HG03342 (cell line): ENCODE measurements at regions not wholly inside any gene's neighbourhood (a gene's known extent, or its start where the extent isn't known, plus 50 kb on each side); places are given as distances from the start of the nearest gene placed in this dataset.
"Not testable (repeated sequence)": the region's sequence is repeated elsewhere in the genome, so short reads cannot be mapped to it uniquely, and the experiment has no call there.

Experiments used
- ATAC-seq: cut with Tn5 transposase; IDR thresholded peaks from one replicate; pipeline ENCODE4 v1.9.1; 2021; ENCODE audit warnings: mild to moderate bottlenecking, moderate library complexity; ENCODE audit not compliant: unreplicated experiment

DNA sequence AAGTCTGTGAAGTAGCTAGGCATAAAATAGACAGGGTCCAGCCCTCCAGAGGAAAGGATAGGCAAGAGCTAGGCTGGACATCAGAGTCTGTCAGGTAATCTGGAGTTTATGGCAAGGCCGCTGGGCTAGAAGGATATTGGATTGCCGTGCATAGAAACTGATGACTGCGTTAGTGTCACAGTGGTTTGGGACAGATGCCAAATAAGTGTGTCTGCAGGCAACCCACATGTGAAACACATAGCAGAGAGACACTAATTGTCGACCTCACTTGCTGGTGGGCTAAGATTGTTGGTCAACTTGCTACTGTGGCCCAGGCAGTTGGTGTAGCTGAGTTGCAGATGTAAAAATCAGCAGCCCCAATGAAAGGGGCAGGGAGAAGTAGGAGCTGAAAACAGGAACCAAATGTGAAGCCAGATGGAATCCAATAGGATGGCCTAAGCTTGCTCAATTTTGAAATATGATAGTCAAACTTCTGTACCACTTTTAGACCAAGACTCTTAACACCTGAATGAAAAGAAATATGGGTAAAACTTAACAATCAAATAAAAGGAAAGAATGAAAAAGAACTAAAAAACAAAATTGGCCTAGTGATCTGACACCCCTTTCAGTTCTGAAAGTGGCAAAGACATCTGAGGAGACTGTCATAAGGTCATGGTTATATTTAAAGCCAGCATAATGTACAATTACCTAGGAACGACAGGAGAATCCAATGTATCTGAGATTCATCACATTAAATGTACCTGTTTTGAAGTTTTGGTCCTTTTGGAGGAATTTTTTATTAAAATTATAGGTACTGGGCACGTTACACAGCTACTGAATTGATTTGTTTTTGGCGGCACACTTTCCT is 243.3 kb upstream of the ACTBL2 start:
- ATAC-seq: no peak

DNA sequence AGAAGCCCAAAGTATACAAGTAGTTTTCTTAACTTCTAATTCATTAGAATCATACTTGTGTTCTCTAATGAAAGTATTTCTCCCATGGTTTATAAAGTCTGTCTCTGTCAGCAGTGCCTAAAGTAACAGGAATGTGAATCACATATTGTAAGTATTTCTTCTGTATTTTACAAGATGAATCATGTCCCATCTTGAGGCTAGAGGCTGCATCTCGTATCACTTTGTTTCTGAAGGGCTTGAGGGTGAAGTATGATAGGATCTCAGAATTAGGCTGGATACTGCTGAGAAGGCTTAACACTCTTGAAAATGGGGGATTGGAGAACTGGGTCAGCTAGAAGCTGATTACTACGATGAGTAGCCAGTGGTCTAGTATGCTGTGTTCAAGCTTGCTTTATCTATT is 242.2 kb upstream of the ACTBL2 start:
- no peak for ATAC-seq

DNA sequence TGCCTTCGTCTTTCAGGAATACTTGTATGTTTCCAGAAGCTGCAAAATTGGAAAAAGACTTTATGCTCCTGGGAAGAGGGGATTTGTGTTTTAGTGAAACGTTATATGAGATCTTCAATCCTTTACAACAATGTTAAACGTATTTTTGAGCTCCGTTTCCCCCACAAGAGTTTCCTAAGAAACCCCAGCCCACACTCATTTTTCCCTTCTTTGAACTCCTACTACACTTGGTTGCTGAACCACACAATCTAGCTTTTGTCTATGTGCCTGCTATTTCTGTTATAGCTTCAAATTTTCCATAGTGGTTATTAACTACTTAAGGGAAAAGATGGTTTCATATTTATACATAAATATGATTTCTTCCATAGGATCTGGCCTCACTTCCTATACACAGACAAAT is 238.6 kb upstream of the ACTBL2 start:
- no peak for ATAC-seq

DNA sequence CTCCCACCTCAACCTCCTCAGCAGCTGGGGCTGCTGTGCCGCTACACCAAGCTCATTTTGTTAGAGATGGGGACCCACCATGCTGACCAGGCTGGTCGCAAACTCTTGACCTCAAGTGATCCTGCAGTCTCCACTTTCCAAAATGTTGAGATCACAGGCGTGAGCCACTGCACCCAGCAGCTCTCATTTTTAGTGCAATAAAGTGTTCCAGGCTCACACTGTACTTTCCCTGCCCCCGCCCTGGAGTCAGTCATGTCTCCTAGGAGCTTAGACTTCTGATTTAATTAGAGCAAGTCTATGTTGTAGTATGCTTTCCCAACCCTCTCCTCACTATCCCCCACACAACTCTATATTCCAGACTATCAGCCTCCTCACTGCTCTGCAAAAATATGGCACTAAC is 238.0 kb upstream of the ACTBL2 start:
- ATAC-seq: no peak

DNA sequence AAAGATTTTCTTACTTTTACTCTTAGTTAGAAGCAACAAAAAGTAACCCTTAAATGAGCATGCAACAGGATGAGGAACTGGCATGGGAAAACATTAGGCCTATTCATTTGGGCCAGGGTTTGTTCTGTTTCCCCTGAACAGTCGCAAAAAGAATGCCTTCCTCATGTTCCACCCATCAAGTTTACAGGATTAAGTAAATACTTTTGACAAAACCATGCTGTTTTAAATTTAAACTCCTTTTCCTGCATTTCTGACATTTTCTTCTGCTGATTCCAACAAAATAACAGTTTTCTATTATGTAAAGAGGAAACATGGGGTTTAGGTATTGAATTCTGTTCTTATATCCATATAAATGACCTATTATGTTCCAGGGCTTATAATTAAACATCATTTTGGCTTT is 236.6 kb upstream of the ACTBL2 start:
- ATAC-seq: no peak

DNA sequence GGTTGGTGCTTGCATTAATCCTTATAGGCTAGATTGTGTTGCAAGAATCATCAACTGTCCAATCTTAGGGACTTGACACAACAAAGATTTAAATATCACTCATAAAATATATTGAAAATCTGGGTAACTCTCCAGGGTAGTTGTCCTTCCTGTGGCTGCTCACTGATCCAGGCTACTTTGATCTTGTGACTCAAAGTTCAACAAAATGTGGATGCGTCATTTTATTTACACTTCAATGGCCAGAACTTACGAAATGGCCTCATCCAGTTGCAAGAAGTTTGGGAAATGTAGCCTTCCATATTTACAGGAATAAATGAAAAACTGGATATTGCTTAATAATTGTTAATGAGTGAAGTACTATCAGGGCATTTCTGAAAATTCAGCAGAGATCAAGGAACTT is 235.5 kb upstream of the ACTBL2 start:
- ATAC-seq: no peak

DNA sequence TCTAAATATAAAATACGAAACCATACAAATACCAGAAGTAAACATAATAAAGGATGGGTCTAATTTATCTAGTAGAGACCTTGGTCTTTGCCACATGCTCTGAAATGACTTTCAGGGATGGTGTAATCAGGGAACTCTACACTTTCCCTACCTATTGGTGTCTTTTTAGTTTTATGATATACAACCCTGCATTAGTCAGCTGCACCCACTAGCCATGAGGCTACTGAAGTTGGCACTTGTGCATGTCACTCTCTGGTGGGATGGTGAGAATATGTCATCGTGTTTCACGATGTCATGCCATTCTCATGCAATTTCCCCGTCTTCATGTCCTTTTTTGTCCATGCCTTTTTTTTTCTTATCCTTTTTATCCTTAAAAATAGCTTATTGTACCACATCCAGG is 234.9 kb upstream of the ACTBL2 start:
- no peak for ATAC-seq

DNA sequence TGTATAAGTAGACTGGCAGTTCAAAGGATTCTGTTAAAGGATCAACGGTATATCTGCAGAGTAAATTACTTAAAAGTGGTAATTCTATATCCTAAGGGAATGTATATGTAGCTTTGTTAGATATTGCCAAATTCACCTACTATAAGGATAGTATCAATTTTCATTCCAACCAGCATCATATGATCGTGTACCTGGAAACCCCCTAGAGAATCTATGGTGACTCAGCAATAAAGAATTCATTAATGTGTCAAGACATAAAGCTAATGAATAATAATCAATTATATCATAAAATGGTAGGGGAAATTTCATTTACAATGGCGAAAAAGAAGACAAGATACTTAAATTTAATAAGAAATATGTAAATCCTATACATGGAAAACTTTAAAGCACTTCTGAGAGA is 234.1 kb upstream of the ACTBL2 start:
- ATAC-seq: no peak

DNA sequence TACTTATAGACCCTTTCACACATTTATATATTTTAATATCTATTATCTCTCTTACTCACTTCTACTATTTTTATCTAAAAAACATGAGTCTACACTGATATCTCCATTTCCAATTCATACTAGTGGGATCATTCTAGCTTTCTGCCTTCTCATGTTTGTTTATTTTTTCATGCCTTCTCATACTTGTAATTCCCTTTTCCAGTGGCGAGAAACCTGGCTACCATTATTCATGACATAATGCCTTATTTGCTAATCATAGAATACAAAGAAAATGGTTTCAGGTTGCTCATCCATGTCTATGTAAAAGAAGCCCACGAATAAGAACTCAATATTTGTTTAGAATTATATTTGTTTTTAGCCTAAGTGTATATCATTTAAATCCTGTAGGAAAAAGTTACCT is 232.7 kb upstream of the ACTBL2 start:
- no peak for ATAC-seq

DNA sequence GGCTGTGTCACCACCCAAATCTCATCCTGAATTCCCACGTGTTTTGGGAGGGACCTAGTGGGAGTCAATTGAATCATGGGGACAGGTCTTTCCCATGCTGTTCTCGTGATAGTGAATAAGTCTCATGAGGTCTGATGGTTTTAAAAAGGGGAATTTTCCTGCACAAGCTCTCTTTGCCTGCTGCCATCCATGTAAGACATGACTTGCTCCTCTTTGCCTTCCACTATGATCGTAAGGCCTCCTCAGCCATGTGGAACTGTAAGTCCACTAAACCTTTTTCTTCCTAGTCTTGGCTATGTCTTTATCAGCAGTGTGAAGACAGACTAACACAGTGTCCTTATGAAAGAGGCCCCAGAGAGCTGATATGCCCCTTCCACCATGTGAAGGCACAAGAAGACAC is 230.9 kb upstream of the ACTBL2 start:
- not testable (repeated sequence) for ATAC-seq

DNA sequence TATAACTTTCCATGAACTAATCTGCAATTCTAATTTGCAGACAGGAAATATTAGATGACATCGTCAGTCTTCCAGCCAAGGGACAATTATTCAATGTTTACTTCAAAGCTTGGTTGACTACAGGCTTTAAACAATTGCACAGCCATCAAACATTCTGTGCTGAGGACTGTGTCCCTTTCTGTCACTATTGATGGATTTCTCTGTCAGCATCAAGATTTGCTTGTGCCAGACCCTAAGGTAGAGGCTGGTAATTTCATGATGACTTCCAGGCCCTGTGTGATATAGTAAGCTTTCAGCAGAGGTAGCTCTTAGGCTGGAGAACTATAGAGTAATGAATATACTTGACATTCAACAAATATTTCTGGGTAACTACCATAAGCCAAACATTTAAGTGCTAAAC is 229.3 kb upstream of the ACTBL2 start:
- no peak for ATAC-seq

DNA sequence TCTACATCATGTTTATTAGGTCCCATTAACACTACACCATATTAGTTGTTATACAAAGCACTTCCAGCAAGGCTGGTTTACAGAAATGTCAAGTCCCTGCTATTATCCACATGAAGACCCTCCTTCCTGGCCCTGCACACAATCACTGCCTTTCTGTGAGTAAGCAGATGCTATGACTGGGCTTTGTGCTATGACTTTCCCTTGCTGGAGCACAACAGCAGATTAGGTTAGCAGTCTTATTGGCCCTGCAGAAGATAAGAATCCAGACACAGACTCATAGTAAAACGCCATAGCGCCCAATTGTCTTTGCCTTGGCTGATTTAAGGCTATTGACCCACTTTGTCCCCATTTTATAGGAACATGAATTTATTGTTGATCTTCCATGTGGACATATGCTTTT is 228.9 kb upstream of the ACTBL2 start:
- ATAC-seq: no peak

DNA sequence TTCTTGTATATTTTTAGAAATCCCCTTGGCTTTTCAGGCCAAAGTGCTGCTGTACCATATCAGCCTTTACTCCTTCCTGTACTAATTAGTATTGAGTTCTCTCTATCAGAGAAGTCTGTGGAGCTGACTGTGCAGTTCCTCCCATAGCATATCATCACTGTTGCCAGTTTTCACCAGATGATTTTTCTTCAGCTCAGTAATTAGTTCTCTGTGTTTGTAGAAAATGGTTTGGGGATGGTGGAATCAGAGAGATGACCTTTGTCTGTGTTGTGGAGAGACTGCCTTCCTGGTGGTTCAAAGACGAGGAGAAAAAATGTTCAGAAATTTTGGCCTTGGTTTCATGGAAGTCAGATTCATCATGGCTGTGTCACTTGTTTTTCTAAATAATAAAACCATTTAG is 227.5 kb upstream of the ACTBL2 start:
- ATAC-seq: no peak

DNA sequence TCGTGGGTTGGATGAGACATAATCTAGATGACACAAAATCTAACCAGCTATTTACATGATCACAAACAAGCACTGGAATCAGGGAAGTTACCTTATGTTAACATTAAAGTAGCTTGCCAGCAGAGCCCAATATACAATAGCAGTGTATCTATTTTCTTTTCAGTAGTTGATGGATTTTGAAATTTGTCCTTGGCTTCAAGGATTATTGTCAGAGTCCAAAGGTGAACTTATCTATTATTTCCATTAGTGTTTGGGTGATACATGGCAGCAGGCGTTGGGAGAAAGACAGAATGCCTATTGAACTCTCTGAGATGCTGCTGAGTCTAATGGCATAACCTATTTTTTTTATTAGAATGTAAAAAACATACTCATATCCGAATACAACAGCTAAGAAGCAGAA is 223.2 kb upstream of the ACTBL2 start:
- no peak for ATAC-seq

DNA sequence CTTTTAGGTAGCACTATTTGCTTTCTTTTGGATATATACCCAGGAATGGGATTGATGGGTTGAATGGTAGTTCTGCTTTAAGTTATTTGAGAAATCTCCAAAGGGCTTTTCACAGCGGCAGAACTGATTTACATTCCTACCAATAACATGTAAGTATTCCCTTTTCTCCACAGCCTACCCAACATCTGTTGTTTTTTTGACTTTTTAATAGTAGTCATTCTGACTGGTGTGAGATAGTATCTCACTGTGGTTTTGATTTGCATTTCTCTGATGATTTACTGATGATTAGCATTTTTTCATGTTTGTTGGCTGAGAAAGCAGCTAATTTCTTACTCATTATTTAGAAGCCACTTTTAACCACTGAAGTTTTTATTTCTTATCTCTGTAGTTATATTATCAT is 221.1 kb upstream of the ACTBL2 start:
- ATAC-seq: no peak

DNA sequence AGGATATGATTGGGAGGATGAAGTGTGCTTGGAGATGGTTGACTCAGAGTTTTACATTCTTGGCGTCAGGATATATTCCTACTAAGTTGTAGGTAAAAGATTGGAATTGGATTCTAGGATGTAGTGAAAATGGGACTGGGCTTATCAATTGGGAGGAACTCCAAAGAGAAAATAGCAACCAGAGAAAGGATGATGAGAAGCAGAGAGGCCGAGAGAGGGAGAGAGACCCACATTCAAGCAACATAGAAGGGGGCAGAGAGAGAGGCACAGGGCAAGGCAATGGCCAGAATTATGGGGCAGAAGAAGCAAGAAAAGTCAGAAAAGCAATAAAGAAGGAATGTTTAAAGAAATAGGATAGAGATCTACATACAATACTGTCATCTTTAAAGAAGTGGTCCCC is 217.9 kb upstream of the ACTBL2 start:
- no peak for ATAC-seq

DNA sequence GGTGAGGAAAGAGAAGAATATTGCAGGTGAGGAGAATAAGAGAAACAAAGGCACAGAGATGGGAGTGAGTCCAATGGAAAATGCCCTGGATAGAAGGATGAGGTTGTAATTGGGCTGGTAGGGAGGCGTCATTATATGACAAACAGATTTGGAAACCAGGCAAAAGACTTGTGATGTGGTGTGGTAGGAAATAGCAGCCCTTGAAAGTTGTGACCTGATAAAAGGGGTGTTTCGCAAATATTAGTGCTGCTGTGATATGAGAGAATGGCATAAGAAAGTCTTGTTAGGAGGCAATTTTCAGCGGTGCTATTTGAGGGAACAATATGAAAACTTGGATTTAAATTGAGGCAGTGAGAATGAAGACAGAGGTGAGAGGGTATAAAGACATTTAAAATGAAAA is 217.5 kb upstream of the ACTBL2 start:
- ATAC-seq: no peak

DNA sequence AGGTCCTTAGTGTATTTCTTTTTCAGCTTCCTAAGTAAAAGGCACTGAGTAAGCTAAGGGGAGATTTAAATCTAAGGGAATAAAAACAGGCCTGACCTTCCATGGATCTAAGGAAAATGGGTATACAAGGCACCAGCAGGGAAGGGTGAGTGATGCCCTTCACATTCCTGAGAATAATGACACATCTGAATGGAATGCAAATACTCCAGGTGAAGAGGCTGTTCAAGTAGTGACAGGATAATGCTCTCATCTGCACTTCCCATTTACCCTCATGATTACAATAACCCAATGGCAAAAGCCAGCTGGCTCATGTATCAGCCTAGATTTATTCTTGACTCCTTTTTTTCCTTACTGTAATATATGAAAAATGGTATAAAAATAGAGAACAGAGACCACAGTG is 216.2 kb upstream of the ACTBL2 start:
- no peak for ATAC-seq

DNA sequence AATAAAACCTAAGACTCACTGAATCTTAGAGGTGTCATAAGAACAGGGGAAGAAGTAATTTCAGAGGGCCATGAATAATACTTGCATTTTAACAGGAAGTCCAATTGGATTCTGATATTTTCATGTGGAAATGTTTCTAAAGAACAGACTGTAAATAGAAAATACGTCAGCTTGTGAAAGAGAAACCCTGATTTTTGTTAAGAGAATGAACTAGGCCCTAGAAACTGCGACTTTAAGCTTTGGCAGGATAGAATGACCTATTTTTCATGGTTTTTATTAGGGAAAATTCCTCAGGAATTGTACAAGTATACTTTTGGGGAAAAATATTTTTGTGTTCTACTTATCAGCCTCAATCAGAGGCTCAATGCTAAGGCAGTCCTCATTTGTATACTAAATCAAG is 215.5 kb upstream of the ACTBL2 start:
- no peak for ATAC-seq

DNA sequence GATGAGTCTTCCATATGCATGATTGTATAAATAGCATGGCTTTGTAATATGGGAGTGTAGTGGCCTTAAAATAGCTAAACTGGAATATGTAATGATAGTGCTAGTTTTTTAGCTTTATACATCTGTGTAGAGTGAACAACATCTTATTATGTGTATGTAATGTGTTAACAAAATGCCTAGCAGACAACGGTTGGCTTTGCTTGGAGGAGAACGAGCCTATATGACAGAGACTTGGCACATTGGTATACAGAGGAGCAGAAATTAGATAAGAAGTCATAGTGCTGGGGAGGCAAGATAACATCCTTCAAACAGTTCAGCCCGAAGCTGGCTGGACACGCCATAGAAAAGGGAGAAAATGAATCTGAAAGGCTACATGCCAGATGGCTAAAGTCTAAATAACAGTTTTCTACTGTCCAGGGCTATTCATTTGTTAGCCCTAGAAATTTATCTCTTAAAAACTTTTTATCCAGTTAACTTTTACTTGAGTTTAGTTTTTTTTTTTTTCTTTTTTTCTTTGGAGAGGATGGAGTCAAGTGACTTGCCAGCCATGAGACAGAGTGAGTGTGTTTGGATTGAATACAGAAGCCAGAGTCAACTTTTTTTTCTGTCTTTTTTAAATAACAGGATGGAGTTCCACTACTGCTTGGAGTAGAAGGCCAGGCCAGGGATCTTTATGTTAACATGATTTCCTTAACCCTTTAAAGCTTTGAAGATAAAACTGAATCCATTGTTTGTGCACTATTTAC is 214.4 kb upstream of the ACTBL2 start:
- no peak for ATAC-seq

DNA sequence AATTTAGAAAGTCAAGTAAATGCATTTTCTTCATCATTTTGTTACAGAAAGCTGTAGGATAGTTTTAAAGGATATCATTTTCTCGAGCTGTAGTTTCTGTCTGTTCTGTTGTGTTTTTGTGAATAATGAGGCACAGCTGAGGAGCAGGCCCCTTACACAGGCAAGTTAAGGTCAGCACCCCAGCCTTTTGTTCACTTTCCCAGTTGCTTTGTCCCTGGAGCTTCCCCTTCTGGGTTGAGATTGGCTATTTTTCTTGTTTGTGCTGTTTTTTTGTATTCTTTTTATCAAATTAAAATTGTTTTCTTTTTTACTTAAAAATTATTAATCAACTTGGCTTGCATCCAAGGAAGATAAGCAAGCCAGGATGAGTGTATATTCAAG is 213.8 kb upstream of the ACTBL2 start:
- ATAC-seq: no peak

DNA sequence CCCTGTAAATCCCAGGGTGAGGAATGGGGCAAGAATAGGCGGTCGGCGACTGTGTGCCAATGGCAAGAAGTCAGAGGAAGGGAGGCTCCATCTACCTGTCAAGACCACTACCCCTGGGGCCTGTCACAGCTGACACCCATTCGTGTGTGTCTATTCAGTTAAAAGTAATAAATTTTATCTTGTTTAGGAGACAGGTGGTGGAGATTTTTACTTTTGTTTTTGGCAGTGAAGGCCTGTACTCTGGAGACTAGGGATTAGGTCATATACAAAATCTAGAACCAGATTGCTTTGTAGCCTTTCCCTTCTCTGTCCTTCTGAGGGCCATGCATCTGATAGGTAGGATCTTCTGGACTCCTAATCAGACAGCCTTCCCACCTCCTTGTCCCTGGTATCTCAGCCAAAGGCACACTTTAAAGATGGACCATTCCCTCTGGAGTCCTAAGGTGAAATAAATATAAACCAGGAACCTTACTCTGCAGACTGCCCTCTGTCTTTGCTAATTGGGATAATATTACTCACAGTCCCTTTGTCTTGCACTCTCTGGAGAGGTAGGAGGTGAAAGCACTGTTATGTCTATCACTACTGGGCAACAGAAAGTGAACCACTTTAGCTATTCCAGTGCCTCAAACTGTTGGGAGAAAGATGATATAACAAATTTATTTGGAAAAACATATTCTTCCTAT is 213.2 kb upstream of the ACTBL2 start:
- ATAC-seq: no peak
